Testis (tissue), 2 donors: ENCODE measurements at regions not wholly inside any gene's neighbourhood (a gene's known extent, or its start where the extent isn't known, plus 50 kb on each side); places are given as distances from the start of the nearest gene placed in this dataset.
"Not testable (repeated sequence)": the region's sequence is repeated elsewhere in the genome, so short reads cannot be mapped to it uniquely, and the experiment has no call there.

Experiments used
- DNase-seq: peaks from one replicate; pipeline ENCODE4 v3.0.0-alpha.2; 2019
- H3K27ac ChIP-seq, 2 donors: fragments of 200-600 bp; sonication (generic); one replicate each; pipeline ENCODE4 v1.5.1; 2019
- H3K27me3 ChIP-seq: fragments of 200-600 bp; sonication (generic); one replicate; pipeline ENCODE4 v1.5.1; 2019
- H3K36me3 ChIP-seq: fragments of 200-600 bp; sonication (generic); one replicate; pipeline ENCODE4 v1.5.1; 2017; ENCODE audit warnings: low read depth; ENCODE audit errors: missing control alignments
- H3K4me1 ChIP-seq: fragments of 200-600 bp; sonication (generic); one replicate; pipeline ENCODE4 v1.5.1; 2019
- H3K4me3 ChIP-seq, 2 donors: fragments of 200-600 bp; sonication (generic); one replicate each; pipeline ENCODE4 v1.5.1; 2017 to 2019
- H3K9me3 ChIP-seq: fragments of 200-600 bp; sonication (generic); one replicate; pipeline ENCODE4 v1.5.1; 2017
- POLR2A ChIP-seq: fragments of 450-650 bp; IDR thresholded peaks from one replicate; pipeline ENCODE4 v1.6.1; 2017; ENCODE audit warnings: antibody characterized with exemption, mild to moderate bottlenecking, moderate library complexity
- WGBS, 2 donors: methylation state at CpG; one replicate each; pipeline ENCODE4 v1.1.5; 2018; 5-methylcytosine and 5-hydroxymethylcytosine counted together
- intact Hi-C: fragments of 100-400 bp; cut with DNase I; formaldehyde crosslinking; loops from one replicate; pipeline ENCODE4 v1.15.1; 2023; ENCODE audit warnings: low total_unique reads
- TF ChIP-seq, protein P1 (sequence below), 3 experiments: fragments of 450-650 bp in 2 of 3; fragments of 200-600 bp in 1 of 3; sonication (generic) in 1 of 3; IDR thresholded peaks; one replicate each; pipeline ENCODE4 v1.5.1; 2016 to 2019; ENCODE audit warnings: antibody characterized with exemption in 3 of 3, mild to moderate bottlenecking in 2 of 3, moderate library complexity in 1 of 3

DNA sequence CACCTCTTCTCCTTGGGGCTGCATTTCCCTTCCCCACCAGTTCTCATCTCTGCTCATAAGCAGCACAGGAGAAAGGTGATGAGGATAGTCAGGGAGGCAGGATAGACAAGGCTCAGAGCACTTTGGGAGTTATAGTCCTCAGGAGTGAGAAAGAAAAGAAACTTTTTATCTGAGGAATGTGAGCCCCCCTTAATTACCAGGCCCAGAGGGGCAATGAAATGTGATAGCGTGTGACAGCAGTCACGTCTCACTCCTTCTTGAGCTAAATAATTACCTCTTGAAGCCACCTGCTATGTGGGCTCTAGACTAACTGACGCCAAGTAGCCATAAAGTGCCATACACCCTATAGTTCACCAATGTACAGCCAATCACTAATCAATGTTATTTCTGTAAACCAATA lies 105.8 kb downstream of the SPP2 start:
- no peaks in the 10 kb centered on the region for H3K27me3 ChIP-seq
- no peaks in the 10 kb centered on the region for H3K9me3 ChIP-seq
- no peak overlapping the region for H3K4me3 ChIP-seq
- H3K4me1 ChIP-seq: no peaks in the 10 kb centered on the region
- no peaks in the 10 kb centered on the region for H3K36me3 ChIP-seq
- no peak for DNase-seq
- TF ChIP-seq, protein P1, sequence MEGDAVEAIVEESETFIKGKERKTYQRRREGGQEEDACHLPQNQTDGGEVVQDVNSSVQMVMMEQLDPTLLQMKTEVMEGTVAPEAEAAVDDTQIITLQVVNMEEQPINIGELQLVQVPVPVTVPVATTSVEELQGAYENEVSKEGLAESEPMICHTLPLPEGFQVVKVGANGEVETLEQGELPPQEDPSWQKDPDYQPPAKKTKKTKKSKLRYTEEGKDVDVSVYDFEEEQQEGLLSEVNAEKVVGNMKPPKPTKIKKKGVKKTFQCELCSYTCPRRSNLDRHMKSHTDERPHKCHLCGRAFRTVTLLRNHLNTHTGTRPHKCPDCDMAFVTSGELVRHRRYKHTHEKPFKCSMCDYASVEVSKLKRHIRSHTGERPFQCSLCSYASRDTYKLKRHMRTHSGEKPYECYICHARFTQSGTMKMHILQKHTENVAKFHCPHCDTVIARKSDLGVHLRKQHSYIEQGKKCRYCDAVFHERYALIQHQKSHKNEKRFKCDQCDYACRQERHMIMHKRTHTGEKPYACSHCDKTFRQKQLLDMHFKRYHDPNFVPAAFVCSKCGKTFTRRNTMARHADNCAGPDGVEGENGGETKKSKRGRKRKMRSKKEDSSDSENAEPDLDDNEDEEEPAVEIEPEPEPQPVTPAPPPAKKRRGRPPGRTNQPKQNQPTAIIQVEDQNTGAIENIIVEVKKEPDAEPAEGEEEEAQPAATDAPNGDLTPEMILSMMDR (IDR thresholded peaks at IDR 0.05): no peak
- TF ChIP-seq POLR2A: no peak
- intact Hi-C loops: no loop called here
- H3K27ac ChIP-seq: no peak overlapping the region
- WGBS, 2 donors: 45 to 64% methylated on average over 3 of the region's 3 CpGs

DNA sequence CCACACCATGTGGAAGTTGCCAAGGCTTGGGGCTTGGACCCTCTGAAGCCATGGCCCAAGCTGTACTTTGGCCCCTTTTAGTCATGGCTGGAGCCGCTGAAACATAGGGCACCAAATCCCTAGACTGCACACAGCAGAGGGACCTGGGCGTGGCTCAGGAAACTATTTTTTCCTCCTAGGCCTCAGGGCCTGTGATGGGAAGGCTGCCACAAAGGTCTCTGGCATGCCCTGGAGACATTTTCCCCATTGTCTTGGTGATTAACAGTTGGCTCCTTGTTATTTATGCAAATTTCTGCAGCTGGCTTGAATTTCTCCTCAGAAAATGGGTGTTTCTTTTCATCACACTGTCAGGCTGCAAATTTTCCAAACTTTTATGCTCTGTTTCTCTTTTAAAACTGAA lies 102.3 kb downstream of the SPP2 start:
- H3K27ac ChIP-seq, DNase-seq, H3K4me1 ChIP-seq, H3K4me3 ChIP-seq, H3K27me3 ChIP-seq, intact Hi-C loops, H3K9me3 ChIP-seq, H3K36me3 ChIP-seq: not testable (repeated sequence)
- 85 to 97% methylated on average over 2 of the region's 2 CpGs for WGBS, 2 donors

DNA sequence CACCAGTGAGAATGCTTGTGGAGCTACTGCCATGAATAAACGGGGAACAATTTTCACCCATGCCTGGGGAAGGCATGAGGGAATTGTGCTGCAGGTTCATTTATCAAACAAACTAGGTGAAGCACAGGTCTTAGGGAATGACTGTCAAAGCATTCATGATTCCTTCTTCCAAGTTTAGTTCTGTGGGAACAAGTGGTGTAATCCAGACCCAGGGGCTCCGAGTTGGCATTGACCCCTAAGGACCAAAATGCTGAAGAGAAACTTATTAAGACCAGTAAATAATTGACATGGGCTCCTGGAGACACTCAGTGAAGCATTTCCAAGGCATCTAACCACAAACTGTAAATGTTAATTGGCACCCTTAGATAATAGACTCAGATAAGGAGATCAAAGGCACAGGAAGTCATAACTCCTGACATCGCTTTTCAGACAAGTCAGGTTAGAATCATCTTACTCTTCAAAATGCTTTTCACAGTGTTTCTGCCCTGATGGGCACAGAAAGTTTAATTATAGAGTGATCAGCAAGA lies 96.9 kb downstream of the SPP2 start:
- WGBS, 2 donors: 63 to 75% methylated on average over 3 of the region's 3 CpGs
- TF ChIP-seq, protein P1 (IDR thresholded peaks at IDR 0.05): no peak
- TF ChIP-seq POLR2A: no peak
- Histone ChIP-seq H3K4me1 (no peaks in the 10 kb centered on the region), H3K9me3 (no peaks in the 10 kb centered on the region), H3K27me3 (no peaks in the 10 kb centered on the region), H3K27ac (no peak overlapping the region), H3K4me3 (no peak overlapping the region), H3K36me3 (no peaks in the 10 kb centered on the region)
- intact Hi-C loops: no loop called here
- no peak for DNase-seq

DNA sequence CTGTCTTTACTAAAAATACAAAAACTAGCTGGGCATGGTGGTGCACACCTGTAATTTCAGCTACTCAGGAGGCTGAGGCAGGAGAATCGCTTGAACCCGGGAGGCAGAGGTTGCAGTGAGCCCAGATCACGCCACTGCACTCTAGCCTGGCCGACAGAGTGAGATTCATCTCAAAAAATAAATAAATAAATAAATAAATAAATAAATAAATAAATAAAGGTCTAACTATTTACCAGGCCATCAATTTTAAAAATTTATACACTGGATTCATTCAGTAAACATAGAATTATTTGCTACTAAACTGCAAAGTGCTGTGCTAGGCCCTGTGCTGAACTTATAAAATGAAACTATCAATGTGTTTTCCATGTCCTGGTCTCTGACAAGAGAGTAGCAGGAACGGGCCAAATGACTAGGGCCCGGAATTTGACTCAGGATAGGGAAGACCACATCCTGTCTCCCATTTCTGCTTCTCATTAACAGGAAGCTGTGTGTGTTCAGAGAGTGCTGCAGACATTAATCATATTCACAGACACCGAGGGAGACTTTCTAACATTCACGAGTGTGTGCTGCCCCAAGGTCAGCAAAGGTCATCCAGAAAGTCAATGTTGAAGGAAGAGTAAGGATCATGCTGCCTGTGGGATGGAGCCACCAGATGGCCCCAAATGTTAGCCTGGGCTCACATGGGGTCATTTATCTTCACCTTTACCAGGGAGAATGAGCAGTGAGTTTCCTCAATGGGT lies 95.8 kb downstream of the SPP2 start:
- H3K27ac ChIP-seq: no peak overlapping the region
- intact Hi-C loops: no loop called here
- no peaks in the 10 kb centered on the region for H3K27me3 ChIP-seq
- H3K9me3 ChIP-seq: no peaks in the 10 kb centered on the region
- H3K4me1 ChIP-seq: no peaks in the 10 kb centered on the region
- 65 to 73% methylated on average over 8 of the region's 8 CpGs for WGBS, 2 donors
- TF ChIP-seq, protein P1 (IDR thresholded peaks at IDR 0.05): no peak
- TF ChIP-seq POLR2A: no peak
- no peak for DNase-seq
- H3K4me3 ChIP-seq: no peak overlapping the region
- no peaks in the 10 kb centered on the region for H3K36me3 ChIP-seq

DNA sequence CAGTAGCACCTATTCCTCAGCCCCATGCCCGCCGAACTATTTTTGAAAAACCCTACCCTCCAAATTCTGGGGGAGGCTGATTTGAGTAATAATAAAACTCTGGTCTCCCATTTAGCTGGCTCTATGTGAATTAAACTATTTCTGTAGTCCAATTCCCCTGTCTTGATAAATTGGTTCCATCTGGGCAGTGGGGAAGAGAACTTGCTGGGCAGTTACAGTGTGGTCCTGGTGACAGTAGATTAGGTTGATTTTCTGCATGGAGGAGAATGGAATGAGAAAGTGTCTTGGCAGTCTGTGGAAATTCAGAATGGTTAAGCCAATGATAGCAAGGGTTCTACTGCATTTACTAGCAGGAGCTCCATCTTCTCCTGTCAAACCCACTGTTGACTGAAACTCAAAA lies 95.0 kb downstream of the SPP2 start:
- H3K9me3 ChIP-seq: no peaks in the 10 kb centered on the region
- intact Hi-C loops: no loop called here
- H3K4me3 ChIP-seq: no peak overlapping the region
- no peak for TF ChIP-seq POLR2A
- TF ChIP-seq, protein P1 (IDR thresholded peaks at IDR 0.05): no peak
- H3K27ac ChIP-seq: no peak overlapping the region
- H3K36me3 ChIP-seq: no peaks in the 10 kb centered on the region
- H3K27me3 ChIP-seq: no peaks in the 10 kb centered on the region
- WGBS, 2 donors: 71 to 100% methylated on average over 2 of the region's 2 CpGs
- DNase-seq: no peak
- H3K4me1 ChIP-seq: no peaks in the 10 kb centered on the region
